HG02642 (cell line): ENCODE measurements at regions not wholly inside any gene's neighbourhood (a gene's known extent, or its start where the extent isn't known, plus 50 kb on each side); places are given as distances from the start of the nearest gene placed in this dataset.
A peak's percentile ranks its signal among the peaks of the same experiment; 100 is the strongest.
"Not testable (repeated sequence)": the region's sequence is repeated elsewhere in the genome, so short reads cannot be mapped to it uniquely, and the experiment has no call there.

Source experiments
- ATAC-seq: cut with Tn5 transposase; IDR thresholded peaks from one replicate; pipeline ENCODE4 v1.9.1; 2021; ENCODE audit warnings: mild to moderate bottlenecking; ENCODE audit not compliant: unreplicated experiment, poor library complexity

GRCh38 chr3:106331636-106332035 lies 462.8 kb upstream of the CBLB start:
- ATAC-seq: no peak

GRCh38 chr3:106332129-106332528 lies 463.3 kb upstream of the CBLB start:
- no peak for ATAC-seq

- peak; percentile 65 for ATAC-seq
Measured at GRCh38 chr3:106332884-106333283, 464.1 kb upstream of the CBLB start.

- peak; percentile 56 for ATAC-seq
Measured at GRCh38 chr3:106333911-106334618, 465.3 kb upstream of the CBLB start.

GRCh38 chr3:106336619-106337018 lies 467.8 kb upstream of the CBLB start:
- ATAC-seq: no peak

GRCh38 chr3:106337116-106337515 lies 468.3 kb upstream of the CBLB start:
- no peak for ATAC-seq

GRCh38 chr3:106338582-106339214 lies 469.9 kb upstream of the CBLB start:
- no peak for ATAC-seq

GRCh38 chr3:106339551-106339950 lies 470.7 kb upstream of the CBLB start:
- no peak for ATAC-seq

- ATAC-seq: no peak
Measured at GRCh38 chr3:106341087-106341486, 472.3 kb upstream of the CBLB start.

GRCh38 chr3:106341586-106342162 lies 472.9 kb upstream of the CBLB start:
- ATAC-seq: no peak

- ATAC-seq: no peak
Measured at GRCh38 chr3:106342386-106342785, 473.6 kb upstream of the CBLB start.

- ATAC-seq: no peak
Measured at GRCh38 chr3:106343811-106344210, 475.0 kb upstream of the CBLB start.

- ATAC-seq: no peak
Measured at GRCh38 chr3:106345353-106346027, 476.7 kb upstream of the CBLB start.

GRCh38 chr3:106347350-106347749 lies 478.5 kb upstream of the CBLB start:
- ATAC-seq: no peak

GRCh38 chr3:106348139-106348690 lies 479.4 kb upstream of the CBLB start:
- no peak for ATAC-seq

GRCh38 chr3:106349191-106349881 lies 480.5 kb upstream of the CBLB start:
- no peak for ATAC-seq

GRCh38 chr3:106355873-106356272 lies 487.1 kb upstream of the CBLB start:
- no peak for ATAC-seq

GRCh38 chr3:106359692-106360091 lies 490.9 kb upstream of the CBLB start:
- no peak for ATAC-seq

GRCh38 chr3:106360901-106361300 lies 492.1 kb upstream of the CBLB start:
- not testable (repeated sequence) for ATAC-seq

GRCh38 chr3:106364477-106364876 lies 495.7 kb upstream of the CBLB start:
- no peak for ATAC-seq
